ENCODE measurements at regions not wholly inside any gene's neighbourhood (a gene's known extent, or its start where the extent isn't known, plus 50 kb on each side); places are given as distances from the start of the nearest gene placed in this dataset.

DNA sequence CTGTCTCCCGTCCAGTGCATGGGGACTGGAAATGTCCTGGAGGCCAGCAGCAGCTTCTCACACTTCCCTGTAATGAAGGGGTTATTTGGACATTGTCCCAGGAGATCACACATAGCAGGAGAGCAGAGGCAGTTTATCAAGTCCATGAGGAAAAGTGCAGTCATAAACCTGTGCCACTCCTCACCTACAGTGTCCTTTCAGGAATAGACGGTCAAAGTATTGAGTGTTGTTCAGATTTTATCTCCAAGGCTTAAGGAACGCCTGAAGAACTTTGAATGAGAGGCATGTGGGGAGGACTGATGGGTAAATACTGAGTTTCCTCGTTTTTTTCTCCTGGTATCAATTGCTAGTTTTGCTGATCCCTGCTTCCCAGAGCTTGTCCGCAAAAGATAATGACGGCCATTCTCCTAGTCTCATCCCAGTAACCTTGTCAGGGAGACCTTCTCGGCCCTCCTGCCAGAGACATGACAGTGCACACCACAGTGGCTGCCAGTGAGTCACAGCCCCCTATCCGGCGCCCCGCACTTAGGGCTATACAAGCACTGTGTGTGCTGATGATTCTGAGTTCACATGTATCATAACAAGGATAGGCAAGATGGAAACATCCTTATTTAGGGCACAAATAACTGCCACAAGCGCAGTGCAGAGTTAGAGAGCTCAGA lies 495.5 kb upstream of the MGMT start:
- DNase-seq (ENCODE audit: low read depth) = no peak

- DNase-seq (ENCODE audit: low read depth) = no peak
These were observed 495.0 kb upstream of the MGMT start for GRCh38 chr10:128972036-128972405.

GRCh38 chr10:128973221-128973620 lies 493.8 kb upstream of the MGMT start:
- DNase-seq (ENCODE audit: low read depth) = no peak

- no peak for DNase-seq (ENCODE audit: low read depth)
These were observed 490.2 kb upstream of the MGMT start for GRCh38 chr10:128976856-128977255.

DNA sequence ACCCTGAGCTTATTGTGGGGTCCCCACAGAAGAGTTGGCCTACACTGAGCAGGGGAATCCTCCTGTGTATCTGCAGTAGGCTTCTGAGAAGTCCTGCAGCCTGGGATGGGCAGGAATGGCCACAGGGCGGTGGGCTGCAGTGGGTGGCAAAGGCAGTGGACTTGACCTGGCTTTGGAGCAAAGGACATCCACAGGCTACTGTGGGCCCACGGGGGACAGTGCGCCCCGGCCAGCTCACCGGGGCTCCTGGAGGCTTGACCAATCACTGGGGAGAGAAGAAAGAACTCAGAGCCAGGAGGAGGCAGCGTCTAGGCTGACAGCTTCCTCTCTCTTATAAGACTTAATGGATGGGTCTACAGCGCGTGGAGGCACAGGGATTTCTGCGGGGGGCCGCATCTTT lies 488.8 kb upstream of the MGMT start:
- DNase-seq (ENCODE audit: low read depth) = no peak

GRCh38 chr10:128979405-128979804 lies 487.6 kb upstream of the MGMT start:
- DNase-seq (ENCODE audit: low read depth) = no peak

DNA sequence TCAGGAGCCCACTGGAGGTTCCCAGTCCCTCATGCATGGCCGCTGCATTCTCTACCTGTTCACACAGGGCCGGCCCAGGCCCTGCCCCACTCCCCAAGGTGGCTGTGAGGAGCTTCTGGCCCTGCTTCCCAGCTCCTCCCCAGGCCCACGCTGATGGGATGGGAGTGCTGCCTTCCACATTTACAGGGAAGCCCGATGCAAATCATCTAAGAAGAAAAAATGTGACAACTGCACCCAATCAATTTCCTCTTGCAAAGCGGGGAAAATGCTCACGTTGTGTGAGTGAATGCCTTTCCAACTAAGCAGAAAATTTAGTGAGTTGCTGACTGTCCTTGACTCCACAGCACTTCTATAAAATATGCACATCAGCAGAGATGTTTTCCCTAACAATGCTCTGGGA lies 485.8 kb upstream of the MGMT start:
- no peak for DNase-seq (ENCODE audit: low read depth)

DNA sequence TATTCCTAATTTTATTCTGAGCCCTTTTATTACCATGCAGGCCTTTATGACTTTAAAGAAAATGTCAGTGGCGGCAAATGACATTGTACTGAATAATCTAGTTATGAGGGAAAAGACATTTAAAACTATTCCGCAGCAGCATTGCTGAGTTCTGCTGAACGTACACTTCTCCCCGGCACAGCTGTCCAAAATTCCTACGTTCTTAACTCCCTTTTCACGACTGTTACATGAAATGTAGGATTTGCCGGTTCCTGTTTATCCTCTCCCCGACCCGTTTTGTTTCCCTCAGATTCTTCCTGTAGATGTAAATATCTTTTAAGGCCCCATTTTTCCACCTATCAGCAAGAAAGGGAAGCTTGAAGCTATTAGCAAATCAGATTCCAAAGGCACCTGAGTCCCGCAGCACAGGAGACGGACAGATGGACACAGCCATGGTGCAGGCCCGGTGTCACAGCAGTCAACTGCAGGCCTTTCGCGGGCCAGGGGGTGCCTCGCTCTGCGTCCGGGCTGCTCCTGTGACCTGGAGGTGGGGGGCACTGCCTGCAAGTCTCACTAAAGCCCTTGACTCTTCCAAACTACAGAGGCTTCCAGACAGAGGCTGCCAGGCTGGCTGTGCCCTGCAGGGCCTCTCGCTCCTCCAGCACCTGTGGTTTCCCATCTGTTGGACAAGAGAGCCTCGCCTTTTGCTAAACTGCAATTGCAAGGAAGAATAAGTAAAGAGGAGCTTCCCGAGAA lies 485.0 kb upstream of the MGMT start:
- DNase-seq (ENCODE audit: low read depth) = no peak

DNA sequence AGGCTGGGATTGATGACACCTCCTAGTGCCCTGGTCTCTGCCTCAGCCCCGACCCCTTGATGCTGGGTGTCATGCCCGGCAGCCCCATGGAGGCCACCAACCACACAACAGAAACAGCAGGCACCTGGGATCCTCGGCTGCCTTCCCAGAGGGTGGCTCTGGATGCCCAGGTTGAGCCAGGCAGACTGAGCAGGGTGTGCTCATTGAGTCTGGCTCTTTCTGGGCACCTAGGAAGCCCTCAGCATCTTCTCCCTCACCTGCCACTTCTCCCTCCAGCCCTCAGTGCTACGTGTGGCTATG lies 484.5 kb upstream of the MGMT start:
- no peak for DNase-seq (ENCODE audit: low read depth)

- no peak for DNase-seq (ENCODE audit: low read depth)
These were observed 482.0 kb upstream of the MGMT start for GRCh38 chr10:128985036-128985435.

DNA sequence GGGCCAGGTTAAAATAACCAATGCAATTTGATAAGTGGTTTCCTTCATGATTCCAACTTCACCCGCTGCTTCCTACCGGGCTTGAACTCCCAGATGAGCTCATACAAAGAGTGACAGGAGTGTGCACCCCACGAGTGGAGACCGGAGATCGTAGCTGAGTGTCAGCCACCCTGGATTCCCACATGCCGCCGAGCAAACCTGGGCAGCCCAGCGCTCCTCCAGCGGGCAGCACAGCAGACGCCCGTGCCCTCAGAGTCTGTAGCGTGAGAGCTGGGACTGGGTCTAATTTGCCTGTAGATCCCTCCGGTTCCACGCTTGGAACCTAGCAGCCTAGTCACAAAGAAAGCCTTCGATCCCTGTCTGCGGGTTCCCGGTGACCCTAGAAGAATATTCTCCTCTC lies 476.1 kb upstream of the MGMT start:
- no peak for DNase-seq (ENCODE audit: low read depth)

DNA sequence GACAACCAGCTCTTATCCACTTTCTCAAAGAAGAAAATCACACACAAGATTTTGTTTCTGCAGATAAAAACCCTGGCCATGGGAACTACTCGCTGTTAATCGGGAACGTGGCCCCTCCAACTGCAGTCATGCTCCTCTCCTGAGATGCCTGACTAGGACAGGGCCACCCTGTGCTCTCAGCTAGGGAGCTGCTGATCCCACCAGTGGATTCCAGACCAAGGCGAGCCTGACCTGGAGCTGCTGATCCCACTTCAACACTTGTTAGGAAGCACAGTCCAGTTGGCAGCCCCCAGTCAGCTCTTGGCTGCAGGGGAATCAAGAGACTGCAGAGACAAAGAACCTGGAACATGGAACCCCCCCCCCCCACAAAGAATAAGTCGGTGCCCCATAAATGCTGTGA lies 474.3 kb upstream of the MGMT start:
- no peak for DNase-seq (ENCODE audit: low read depth)

DNA sequence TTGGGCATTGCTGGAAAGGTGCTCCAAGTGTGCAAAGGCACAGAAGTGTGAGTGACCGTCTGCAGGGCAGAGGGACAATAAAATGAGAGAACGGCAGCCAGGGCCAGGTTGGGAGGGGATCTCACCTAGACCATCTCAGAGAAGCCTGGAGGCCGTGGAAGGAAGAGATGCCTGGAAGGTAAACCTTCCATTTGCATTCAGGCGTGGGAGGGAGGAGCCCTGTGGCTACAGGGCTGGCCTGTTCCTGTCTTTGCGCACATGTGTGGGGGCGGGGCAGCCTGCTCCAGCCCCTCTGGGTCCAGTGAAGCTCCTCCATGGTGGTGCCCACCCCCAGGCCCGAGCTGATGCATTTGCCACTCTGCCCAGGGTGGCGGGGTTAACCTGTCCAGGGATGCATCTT lies 473.6 kb upstream of the MGMT start:
- no peak for DNase-seq (ENCODE audit: low read depth)

GRCh38 chr10:128993911-128994538 lies 473.0 kb upstream of the MGMT start:
- DNase-seq (ENCODE audit: low read depth) = no peak

DNA sequence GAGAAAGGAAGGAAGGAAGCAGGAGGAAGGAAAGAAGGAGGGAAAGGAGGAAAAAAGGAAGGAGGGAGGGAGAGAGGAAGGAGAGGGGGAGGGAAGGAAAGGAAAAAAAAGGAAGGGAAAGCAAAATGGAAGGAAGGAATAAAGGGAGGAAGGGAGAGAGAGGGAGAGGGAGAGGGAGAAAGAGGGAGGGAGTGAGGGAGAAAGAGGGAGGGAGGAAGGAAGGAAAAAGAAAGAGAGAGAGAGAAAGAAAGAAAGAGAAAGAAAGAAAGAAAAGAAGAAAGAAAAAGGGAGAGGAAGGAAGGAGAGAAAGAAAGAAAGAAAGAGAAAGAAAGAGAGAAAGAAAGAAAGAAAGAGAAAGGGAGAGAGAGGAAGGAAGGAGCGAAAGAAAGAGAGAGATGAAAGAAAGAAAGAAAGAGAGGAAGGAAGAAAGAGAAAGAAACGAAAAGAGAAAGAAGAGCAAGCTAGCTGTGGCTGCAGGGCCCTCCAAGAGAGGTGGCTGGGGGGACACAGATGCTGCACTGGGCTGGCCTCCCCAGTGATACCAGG lies 472.4 kb upstream of the MGMT start:
- DNase-seq (ENCODE audit: low read depth) = no peak

DNA sequence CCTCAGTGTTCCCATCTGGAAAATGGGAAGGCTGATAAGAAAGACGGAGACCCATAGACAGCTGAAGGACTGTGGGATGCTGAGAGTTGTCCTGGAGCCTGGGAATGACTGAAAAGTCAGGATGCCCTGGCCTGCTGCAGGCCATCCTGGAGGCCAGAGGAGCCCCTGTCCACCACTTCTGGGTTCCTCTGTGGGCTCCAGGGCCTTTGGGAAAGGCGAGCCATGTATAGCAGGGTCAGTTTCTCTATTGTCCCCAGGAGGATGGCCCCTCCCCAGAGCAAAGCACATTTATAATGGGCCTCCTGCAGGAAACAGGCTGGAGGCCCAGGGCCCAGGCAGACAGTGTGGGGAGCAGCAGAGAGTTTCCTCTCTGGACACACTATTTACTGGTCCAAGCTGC lies 471.4 kb upstream of the MGMT start:
- no peak for DNase-seq (ENCODE audit: low read depth)

GRCh38 chr10:128996092-128996491 lies 470.9 kb upstream of the MGMT start:
- DNase-seq (ENCODE audit: low read depth) = no peak

DNA sequence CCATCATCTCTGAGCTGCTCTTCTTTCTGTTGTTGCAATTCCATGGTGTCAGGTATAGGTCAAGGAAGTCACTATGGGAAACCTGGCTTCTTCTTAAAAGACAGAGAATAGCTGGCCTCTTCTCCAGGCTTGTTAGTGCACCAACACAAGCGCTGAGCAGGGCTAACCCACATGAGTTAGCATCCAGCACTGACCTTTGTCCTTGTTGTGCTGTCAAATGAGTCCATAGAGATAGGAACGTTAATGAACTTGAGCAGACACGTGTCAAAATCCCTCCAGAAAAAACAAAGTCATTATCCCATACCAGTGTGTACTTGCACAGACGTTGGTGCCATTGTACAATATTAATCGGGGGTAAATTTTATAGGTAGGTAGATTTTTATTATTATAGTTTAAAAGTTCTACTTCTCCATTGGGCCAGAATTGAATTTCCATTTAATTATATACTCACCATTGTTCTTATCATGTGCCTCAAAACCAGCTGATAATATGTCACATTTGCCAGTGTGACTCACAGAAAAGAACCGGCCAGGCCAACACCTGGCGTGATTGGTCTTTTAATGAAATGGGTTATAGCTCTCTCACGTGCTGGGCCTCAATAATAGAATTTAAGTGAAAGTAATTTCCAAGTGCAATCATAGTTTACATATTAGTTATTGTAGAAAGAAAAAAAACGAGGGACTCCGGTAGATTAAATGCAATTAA lies 468.8 kb upstream of the MGMT start:
- no peak for DNase-seq (ENCODE audit: low read depth)

- no peak for DNase-seq (ENCODE audit: low read depth)
These were observed 462.6 kb upstream of the MGMT start for GRCh38 chr10:129004398-129004797.

- DNase-seq (ENCODE audit: low read depth) = no peak
These were observed 462.0 kb upstream of the MGMT start for GRCh38 chr10:129005080-129005479.

- no peak for DNase-seq (ENCODE audit: low read depth)
These were observed 461.2 kb upstream of the MGMT start for GRCh38 chr10:129005804-129006203.

DNA sequence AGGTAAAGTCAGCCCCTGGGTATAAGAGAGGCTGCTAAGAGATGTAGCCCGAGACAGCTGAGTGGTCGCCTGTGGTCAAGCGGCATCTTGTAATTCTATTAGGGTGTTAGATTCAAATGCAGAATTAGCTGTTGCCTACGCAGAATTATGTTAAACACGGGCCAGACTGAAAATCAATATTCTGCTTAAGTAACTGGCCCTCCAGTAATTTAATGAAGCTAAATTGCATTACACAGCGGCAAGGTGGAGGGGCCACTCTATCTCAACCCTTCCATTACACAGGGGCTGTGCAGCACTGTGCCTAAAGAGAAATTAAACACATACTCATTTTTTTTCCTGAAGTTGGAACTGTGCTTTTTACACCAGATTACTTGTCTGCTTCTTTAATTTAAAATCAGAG lies 448.5 kb upstream of the MGMT start:
- no peak for DNase-seq (ENCODE audit: low read depth)
